Stimulated activated naive CD8-positive, alpha-beta T cell treated with anti-CD3 and anti-CD28 coated beads, Interleukin-15, Interleukin-2, amounts not matched to agents 100 ng/mL and 50 ng/mL, for 24 hours (primary cell): ENCODE measurements at regions not wholly inside any gene's neighbourhood (a gene's known extent, or its start where the extent isn't known, plus 50 kb on each side); places are given as distances from the start of the nearest gene placed in this dataset.

Source experiments
- H3K27ac Mint-ChIP-seq: one replicate; pipeline ENCODE4 v1.8.0; 2021; ENCODE audit warnings: mild to moderate bottlenecking, mixed read lengths
- H3K27me3 Mint-ChIP-seq: one replicate; pipeline ENCODE4 v1.8.0; 2021; ENCODE audit warnings: mixed read lengths
- H3K36me3 Mint-ChIP-seq: one replicate; pipeline ENCODE4 v1.8.0; 2021; ENCODE audit warnings: low read depth, mixed read lengths
- H3K4me1 Mint-ChIP-seq: one replicate; pipeline ENCODE4 v1.8.0; 2021; ENCODE audit warnings: low read depth, mixed read lengths
- H3K4me3 Mint-ChIP-seq: one replicate; pipeline ENCODE4 v1.8.0; 2021; ENCODE audit warnings: mild to moderate bottlenecking, mixed read lengths
- H3K9me3 Mint-ChIP-seq: one replicate; pipeline ENCODE4 v1.8.0; 2021; ENCODE audit warnings: mixed read lengths

- peaks cover 8% of the 10 kb centered on the region for H3K9me3 Mint-ChIP-seq
These were observed 640.2 kb downstream of the CCDC171 start for GRCh38 chr9:16193066-16193465.

GRCh38 chr9:16196206-16196605 lies 643.4 kb downstream of the CCDC171 start:
- Mint-ChIP-seq H3K27ac (no peak overlapping the region), H3K4me3 (no peak overlapping the region), H3K9me3 (no peaks in the 10 kb centered on the region), H3K36me3 (no peaks in the 10 kb centered on the region), H3K27me3 (peaks cover 2% of the 10 kb centered on the region), H3K4me1 (no peaks in the 10 kb centered on the region)

More at GRCh38 chr9:16193066-16193465, 640.2 kb downstream of the CCDC171 start:
- H3K36me3 Mint-ChIP-seq = no peaks in the 10 kb centered on the region
- H3K27ac Mint-ChIP-seq = no peak overlapping the region
- peaks cover 4% of the 10 kb centered on the region for H3K27me3 Mint-ChIP-seq
- H3K4me1 Mint-ChIP-seq = no peaks in the 10 kb centered on the region
- no peak overlapping the region for H3K4me3 Mint-ChIP-seq

- H3K27me3 Mint-ChIP-seq = no peaks in the 10 kb centered on the region
These were observed 644.9 kb downstream of the CCDC171 start for GRCh38 chr9:16197578-16198370.

DNA sequence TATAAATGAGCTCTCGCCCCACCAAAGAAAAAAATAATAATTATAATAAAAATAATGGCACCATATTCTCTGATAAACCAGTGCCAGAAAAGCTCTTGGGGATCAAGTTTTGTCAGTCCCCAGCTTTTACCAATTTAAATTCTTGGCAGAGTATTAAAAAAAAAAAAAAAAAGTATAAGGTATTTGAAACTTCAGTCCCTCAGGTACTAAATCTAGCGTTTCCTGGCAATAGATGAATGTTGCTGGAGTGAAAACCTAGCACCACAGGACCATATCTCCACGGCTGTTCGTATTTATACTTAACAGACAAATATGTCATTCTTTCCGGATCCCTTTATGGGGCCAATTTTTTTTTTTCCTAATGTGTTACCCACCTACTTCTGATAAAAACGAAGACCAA lies 646.2 kb downstream of the CCDC171 start:
- Mint-ChIP-seq H3K27me3 (no peaks in the 10 kb centered on the region), H3K36me3 (no peaks in the 10 kb centered on the region), H3K27ac (no peak overlapping the region)

More at GRCh38 chr9:16197578-16198370, 644.9 kb downstream of the CCDC171 start:
- Mint-ChIP-seq H3K4me1 (no peaks in the 10 kb centered on the region), H3K9me3 (no peaks in the 10 kb centered on the region), H3K36me3 (no peaks in the 10 kb centered on the region), H3K4me3 (no peak overlapping the region), H3K27ac (no peak overlapping the region)

DNA sequence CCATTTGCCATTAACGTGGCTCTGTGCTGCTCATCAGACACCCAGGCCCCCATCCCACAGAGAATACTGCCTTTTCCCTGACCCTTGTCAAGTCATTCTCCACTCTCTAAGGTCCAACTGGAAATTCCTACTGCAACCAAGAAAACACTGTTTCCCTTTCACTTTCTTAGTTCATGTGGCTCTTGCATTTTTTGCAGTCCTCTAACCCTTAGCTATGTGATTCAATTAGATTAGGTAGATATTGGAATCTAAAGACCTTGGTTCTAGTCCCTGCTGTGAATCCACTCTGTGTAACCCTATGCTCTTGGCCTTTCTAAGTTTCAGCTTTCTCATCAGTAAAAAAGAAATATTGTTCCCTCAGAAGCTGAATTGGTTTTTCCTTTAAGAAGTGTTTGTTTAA lies 649.4 kb downstream of the CCDC171 start:
- H3K9me3 Mint-ChIP-seq = no peaks in the 10 kb centered on the region

More for the DNA sequence above, 646.2 kb downstream of the CCDC171 start:
- Mint-ChIP-seq H3K4me3 (no peak overlapping the region), H3K4me1 (no peaks in the 10 kb centered on the region), H3K9me3 (no peaks in the 10 kb centered on the region)

DNA sequence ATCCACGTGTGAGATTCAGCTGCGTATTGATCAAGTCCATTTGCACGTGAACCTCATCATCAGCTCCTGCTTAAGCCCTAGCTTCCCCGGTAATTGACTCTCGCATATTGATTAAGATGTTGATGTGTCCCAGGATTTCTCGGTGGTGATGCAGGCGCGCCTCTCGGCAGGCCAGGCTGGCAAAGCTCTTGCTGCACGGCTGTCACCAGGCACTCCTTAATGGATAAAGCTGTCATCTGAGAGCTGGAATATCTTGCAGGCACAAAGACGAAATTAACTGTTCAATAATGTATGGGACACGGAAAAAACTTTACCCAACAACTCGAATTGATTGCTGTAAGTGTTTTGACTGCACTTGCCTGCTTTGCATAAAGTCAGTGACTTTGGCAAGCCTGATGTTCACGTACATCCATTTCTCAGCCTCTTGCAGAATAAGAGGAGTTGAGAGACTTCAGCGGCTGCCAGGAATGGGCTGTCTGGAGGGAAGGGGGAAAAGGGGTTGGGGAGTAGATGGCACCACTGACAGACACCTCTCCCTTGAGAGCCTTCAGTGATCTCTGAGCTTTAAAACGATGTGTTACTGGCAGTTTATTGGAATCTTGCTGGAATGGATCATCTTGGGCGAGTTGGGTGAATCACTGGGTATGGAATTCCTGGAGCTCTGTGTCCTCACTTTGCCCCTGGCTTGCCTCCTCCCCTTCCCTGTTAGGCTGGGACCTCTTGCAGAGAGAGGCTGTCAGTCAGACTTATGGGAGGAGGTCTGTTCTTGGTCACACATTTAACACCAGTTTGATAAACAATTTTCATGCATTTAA lies 650.3 kb downstream of the CCDC171 start:
- Mint-ChIP-seq H3K4me3 (no peak overlapping the region), H3K36me3 (no peaks in the 10 kb centered on the region), H3K9me3 (no peaks in the 10 kb centered on the region), H3K4me1 (peaks cover 14% of the 10 kb centered on the region), H3K27ac (no peak overlapping the region), H3K27me3 (no peaks in the 10 kb centered on the region)

More for the DNA sequence above, 649.4 kb downstream of the CCDC171 start:
- no peaks in the 10 kb centered on the region for H3K27me3 Mint-ChIP-seq
- H3K36me3 Mint-ChIP-seq = no peaks in the 10 kb centered on the region
- H3K4me1 Mint-ChIP-seq = peaks cover 8% of the 10 kb centered on the region
- no peak overlapping the region for H3K27ac Mint-ChIP-seq
- no peak overlapping the region for H3K4me3 Mint-ChIP-seq

GRCh38 chr9:16203729-16204573 lies 651.1 kb downstream of the CCDC171 start:
- peaks cover 14% of the 10 kb centered on the region for H3K4me1 Mint-ChIP-seq
- no peak overlapping the region for H3K4me3 Mint-ChIP-seq
- no peaks in the 10 kb centered on the region for H3K27me3 Mint-ChIP-seq
- no peaks in the 10 kb centered on the region for H3K9me3 Mint-ChIP-seq
- H3K27ac Mint-ChIP-seq = no peak overlapping the region
- no peaks in the 10 kb centered on the region for H3K36me3 Mint-ChIP-seq

DNA sequence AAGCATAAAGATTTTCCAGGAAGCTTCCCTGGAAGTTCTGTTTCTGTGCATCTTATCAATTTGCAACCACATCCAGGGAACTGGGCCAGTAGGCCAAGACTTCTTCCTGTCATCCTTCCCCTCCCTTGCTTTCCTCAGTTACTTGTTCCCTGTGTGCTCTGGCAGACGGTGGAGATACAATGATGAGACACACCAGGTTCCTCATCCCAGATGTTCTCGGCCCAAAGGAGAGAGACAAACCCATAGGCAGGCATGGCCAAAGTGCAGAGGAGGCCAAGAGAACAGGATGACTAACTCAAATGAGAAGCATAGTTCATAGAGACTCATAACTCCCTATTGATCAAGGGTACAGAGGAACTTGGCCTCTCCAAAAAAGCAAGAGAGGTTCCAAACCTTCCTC lies 652.6 kb downstream of the CCDC171 start:
- Mint-ChIP-seq H3K27me3 (no peaks in the 10 kb centered on the region), H3K9me3 (no peaks in the 10 kb centered on the region), H3K27ac (no peak overlapping the region), H3K36me3 (no peaks in the 10 kb centered on the region), H3K4me3 (no peak overlapping the region), H3K4me1 (peaks cover 14% of the 10 kb centered on the region)

GRCh38 chr9:16206518-16206917 lies 653.7 kb downstream of the CCDC171 start:
- no peaks in the 10 kb centered on the region for H3K27me3 Mint-ChIP-seq
- H3K9me3 Mint-ChIP-seq = no peaks in the 10 kb centered on the region
- peaks cover 14% of the 10 kb centered on the region for H3K4me1 Mint-ChIP-seq
- H3K4me3 Mint-ChIP-seq = no peak overlapping the region
- no peak overlapping the region for H3K27ac Mint-ChIP-seq
- H3K36me3 Mint-ChIP-seq = no peaks in the 10 kb centered on the region

DNA sequence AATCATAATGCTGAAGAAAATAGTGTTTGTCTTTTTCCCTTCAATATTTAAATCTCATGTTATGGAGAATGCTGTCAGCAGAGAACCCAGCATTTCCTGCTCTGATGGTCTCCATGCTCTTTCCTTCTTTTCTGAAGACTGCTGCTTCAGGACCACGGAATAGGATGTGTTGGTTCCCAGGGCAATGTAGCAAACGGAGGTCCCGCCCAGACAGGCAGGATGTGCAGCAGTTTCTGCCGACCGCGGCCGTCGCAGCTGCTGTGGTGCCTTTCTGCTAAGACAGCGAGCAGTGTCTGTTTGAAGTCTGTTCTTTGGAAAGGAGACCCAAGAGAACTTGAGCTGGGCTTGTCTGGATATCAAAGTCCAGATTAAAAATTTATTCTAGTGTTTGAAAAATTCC lies 654.3 kb downstream of the CCDC171 start:
- peak overlapping the region; percentile 42 for H3K4me3 Mint-ChIP-seq
- peaks cover 14% of the 10 kb centered on the region for H3K4me1 Mint-ChIP-seq
- H3K9me3 Mint-ChIP-seq = no peaks in the 10 kb centered on the region
- H3K36me3 Mint-ChIP-seq = no peaks in the 10 kb centered on the region
- no peak overlapping the region for H3K27ac Mint-ChIP-seq
- H3K27me3 Mint-ChIP-seq = no peaks in the 10 kb centered on the region

DNA sequence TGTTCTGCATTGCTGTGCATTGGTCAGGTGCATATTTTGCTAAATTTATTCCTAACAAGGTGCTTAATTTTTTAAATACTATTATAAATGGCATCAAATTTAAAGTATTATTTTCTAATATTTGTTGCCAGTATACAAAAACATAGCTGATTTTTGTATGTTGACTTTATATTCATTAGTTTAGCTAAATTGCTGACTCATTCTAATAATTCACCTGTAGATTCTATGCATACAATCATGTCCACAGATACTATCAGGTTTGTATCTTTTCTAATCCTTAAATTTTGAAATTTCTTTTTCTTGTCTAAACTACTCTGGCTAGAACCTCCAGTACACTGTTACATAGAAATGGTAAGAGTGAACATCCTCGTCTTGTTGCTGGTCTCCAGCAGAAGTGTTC lies 657.6 kb downstream of the CCDC171 start:
- H3K27ac Mint-ChIP-seq = no peak overlapping the region
- peaks cover 3% of the 10 kb centered on the region for H3K27me3 Mint-ChIP-seq
- H3K9me3 Mint-ChIP-seq = no peaks in the 10 kb centered on the region
- no peaks in the 10 kb centered on the region for H3K36me3 Mint-ChIP-seq
- H3K4me3 Mint-ChIP-seq = no peak overlapping the region
- peaks cover 14% of the 10 kb centered on the region for H3K4me1 Mint-ChIP-seq

DNA sequence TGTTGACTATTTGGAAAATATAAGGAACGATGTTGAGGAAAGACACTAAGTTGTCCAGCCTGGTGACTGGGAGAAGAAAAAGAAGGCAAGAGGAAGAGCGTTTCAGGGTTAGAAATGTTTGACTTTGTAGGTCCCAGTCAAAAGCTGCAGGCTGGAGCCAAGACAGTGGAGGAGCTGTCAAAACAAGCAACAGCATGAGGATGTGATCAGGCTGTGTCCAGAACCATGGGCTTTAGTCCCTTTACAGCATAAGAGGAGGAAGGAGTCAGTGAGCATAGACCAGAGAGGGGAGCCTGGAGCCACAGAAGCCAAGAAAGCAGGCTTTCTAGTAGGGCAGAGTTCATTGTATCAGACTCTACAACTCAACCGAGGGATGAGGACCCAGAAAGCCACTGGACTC lies 658.5 kb downstream of the BNC2 start:
- H3K9me3 Mint-ChIP-seq = no peaks in the 10 kb centered on the region
- H3K4me3 Mint-ChIP-seq = no peak overlapping the region
- peaks cover 3% of the 10 kb centered on the region for H3K27me3 Mint-ChIP-seq
- peaks cover 8% of the 10 kb centered on the region for H3K4me1 Mint-ChIP-seq
- H3K36me3 Mint-ChIP-seq = no peaks in the 10 kb centered on the region
- no peak overlapping the region for H3K27ac Mint-ChIP-seq

- no peaks in the 10 kb centered on the region for H3K36me3 Mint-ChIP-seq
- no peak overlapping the region for H3K27ac Mint-ChIP-seq
- peaks cover 3% of the 10 kb centered on the region for H3K27me3 Mint-ChIP-seq
- no peak overlapping the region for H3K4me3 Mint-ChIP-seq
- no peaks in the 10 kb centered on the region for H3K4me1 Mint-ChIP-seq
- H3K9me3 Mint-ChIP-seq = no peaks in the 10 kb centered on the region
These were observed 656.5 kb downstream of the BNC2 start for GRCh38 chr9:16213781-16214515.

GRCh38 chr9:16214677-16215352 lies 655.7 kb downstream of the BNC2 start:
- no peaks in the 10 kb centered on the region for H3K36me3 Mint-ChIP-seq
- H3K27ac Mint-ChIP-seq = no peak overlapping the region
- H3K9me3 Mint-ChIP-seq = no peaks in the 10 kb centered on the region
- H3K27me3 Mint-ChIP-seq = peaks cover 3% of the 10 kb centered on the region
- no peak overlapping the region for H3K4me3 Mint-ChIP-seq
- H3K4me1 Mint-ChIP-seq = no peaks in the 10 kb centered on the region
